ENCODE measurements at regions not wholly inside any gene's neighbourhood (a gene's known extent, or its start where the extent isn't known, plus 50 kb on each side); places are given as distances from the start of the nearest gene placed in this dataset.
A peak's percentile ranks its signal among the peaks of the same experiment; 100 is the strongest.

DNA sequence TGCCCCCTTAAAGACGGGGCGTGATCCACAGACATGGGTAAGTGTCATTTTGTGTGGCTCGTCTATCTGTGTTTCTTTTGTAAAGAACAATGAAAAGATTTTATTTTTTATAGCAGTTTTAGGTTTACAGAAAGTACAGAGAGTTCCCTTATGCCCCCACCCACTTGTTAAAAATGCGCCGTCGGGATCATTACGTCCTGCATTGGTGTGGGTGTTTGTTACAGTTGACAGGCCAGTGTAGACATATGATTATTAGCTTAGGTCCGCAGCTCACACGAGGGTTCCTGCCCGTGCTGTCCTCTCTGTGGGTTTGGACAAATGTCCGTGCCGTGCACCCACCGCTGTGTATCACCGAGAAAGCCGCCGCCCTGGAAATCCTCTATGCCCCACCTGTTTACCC, 50.5 kb downstream of the RGS12 start:
- DNase-seq (ENCODE audit: low spot score): no peak

- no peak for DNase-seq (ENCODE audit: low spot score)
Measured at GRCh38 chr4:3344104-3344503, 51.3 kb downstream of the RGS12 start.

DNA sequence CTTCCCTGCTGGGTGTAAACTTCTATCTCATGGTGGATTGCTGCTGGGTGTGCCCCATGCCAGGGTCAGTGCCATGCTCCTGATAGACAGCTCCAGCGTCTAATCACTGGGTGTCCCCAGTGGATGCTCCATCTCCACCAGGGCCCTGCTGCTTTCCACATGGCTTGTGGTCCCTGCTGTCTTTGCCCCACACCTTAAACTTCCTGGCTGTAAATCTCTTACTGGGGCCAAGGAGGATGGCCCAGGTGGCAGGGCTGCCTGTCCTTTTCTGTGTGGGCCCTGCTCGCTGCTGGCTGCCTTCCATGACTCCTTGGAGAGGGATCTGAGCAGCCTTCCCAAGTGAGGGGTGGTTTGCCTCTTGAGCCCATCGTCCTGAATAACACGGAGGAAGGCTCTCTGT, 51.8 kb downstream of the RGS12 start:
- DNase-seq (ENCODE audit: low spot score): no peak

DNA sequence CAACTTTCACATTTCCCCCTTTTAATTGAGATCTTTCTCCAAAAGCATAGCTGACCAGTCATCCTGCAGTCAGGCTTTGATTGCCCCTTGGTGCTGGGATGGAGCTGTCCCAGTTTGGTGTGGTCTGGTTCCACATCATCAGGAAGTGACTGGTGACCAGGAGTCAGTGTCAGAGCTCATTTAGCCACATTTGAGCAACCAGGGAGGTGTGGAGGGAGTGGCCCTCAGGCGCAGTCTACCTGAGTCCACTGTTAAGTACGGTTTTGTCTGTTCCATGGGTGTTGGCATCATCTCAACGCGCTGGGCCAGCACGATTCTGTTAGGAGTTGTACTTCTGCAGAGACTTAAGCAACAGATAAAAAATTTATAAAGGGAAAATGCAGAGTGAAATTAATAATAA, 52.6 kb downstream of the RGS12 start:
- DNase-seq (ENCODE audit: low spot score): no peak

GRCh38 chr4:3346146-3346545, 53.3 kb downstream of the RGS12 start:
- peak; percentile 70 for DNase-seq (ENCODE audit: low spot score)

DNA sequence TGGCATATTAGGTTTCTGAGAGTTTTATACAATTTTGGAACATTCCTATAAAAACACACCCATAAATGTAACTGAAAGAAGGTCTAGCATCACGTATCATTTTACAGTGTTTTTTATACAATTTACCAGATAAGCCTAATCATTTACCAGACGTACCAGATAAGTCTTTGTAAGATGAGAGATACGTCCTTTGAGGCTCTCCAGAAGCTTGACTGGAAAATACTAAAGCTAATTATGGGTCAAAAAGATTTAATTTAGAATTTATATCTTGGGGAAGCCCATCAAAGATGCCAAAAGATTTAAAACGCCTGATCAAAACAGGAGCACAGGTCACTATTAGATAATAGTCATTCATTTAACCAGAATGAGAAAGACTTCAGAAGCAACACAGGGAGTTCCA, 55.0 kb downstream of the RGS12 start:
- DNase-seq (ENCODE audit: low spot score): no peak

DNA sequence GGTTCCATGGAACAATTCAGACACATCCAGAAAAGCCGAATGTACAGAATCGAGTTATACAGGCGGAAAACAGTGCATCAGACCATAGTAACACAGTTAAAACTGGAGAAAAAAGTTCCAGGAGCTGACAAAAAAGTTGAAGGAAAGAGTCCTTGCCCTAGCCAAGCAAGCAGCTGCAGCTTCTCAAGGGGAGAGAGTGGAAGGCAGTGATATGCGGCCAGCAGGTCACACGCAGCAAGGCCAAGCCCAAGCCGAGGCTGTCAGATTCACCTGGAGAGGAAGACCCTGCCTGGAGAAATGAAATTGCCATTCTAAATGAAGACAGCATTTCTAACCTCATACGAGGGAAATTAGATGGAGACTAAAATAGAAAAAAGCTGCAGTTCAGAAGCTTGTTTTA, 55.8 kb downstream of the RGS12 start:
- DNase-seq (ENCODE audit: low spot score): no peak

DNA sequence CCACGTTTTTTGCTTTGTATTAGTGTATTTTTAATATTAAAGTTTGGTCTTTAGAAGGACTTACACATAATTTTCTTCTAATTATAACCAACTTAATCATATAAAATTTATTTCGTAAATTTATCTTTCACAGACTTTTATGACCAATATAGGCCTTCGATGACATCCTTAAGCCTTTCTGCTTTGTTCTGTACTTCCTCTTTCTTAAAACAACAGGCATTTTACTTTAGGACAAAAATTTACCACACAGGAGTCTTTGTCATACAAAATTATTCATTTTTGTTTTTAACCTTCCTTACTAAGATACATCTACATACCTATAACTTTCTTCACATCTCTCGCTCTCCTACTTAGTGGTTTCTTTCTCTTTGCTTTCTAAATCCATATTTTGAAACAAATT, 56.3 kb downstream of the RGS12 start:
- no peak for DNase-seq (ENCODE audit: low spot score)

DNA sequence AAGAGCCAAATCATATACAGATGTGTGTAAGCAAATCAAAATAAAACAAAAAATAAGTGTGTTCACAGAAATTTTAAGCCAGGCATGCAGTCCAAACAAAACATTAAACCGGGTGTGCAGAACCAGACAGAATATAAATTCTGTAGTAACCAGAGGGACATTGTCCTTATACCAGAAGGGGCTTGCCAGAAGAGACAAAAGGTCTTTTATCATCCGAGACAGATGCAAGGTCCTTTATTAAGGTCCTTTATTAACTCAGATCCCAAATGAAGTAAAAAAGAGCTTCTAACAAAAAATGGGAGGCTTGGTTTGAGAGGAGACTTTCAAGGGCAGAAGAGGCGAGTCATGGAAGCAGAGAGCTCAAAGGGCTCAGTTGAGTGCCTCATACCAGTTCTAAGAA, 59.2 kb downstream of the RGS12 start:
- DNase-seq (ENCODE audit: low spot score): no peak

DNA sequence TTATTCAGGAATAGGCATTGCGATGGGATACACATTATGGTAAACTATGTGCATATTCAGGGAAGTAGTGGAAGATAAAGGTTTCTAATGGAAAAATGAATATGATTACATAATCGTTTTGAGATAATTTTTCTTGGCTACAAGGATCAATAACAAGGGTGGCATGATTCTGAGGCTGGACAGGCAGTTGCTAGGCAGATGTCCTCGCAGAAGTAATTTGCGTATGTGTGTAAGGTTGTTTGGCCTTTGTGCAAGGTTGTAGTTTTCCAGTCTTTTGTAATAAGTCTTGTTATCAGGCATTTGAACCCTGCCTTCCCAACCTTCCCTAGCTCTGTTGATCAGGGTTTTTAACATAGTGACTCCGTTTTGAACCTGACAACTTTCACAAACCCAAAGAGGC, 59.7 kb downstream of the RGS12 start:
- no peak for DNase-seq (ENCODE audit: low spot score)

DNA sequence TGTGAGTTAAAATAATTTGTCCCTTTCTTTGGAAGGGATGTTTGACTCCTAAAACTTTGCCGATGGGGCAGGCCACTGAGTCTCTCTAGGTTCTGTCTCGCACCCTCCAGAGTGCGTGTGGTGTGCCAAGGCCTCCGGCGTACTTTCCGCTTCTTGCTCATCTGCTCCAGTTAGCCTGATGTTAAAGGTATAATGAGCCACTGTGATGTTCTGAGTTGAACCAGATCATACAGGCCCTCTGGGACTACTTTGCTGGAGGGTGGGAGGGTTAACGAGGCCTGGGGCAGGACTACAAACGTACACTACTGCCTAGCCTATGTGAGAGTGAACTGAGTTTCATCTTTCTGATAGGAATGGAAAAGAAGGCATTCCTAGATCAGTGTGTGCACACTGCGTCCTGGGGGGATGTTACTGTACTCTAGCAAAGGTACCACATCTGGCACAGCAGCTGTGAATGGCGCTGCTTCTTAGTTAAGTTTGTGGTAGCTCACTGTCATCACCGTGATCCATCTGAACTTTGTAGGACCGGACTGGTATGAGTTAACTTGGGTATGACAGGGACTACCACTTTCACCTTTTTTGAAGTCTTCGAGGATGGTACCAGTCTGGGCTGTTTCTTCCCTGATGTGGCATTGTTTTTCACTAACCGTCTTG, 60.2 kb downstream of the RGS12 start:
- no peak for DNase-seq (ENCODE audit: low spot score)

GRCh38 chr4:3353752-3354454, 61.1 kb downstream of the RGS12 start:
- no peak for DNase-seq (ENCODE audit: low spot score)

DNA sequence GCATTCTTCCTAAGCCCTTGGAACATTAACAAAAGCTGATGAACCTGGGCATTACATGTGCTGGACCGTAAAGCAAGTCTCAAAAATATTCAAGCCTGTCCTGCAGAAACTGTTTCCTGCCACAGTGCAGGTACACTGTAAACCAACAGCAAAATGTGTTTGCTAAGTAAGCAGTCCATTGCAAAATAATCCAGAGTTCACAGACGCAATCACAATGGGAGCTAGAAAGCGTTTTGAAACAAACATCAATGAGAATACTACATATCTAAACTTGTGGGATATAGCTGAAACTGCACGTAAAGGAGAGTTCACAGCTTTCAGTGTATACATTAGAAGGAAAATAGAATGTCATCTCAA, 61.6 kb downstream of the RGS12 start:
- DNase-seq (ENCODE audit: low spot score): no peak

- DNase-seq (ENCODE audit: low spot score): no peak
Measured at GRCh38 chr4:3355266-3355748, 62.5 kb downstream of the RGS12 start.

GRCh38 chr4:3358656-3359055, 65.8 kb downstream of the RGS12 start:
- DNase-seq (ENCODE audit: low spot score): no peak

- no peak for DNase-seq (ENCODE audit: low spot score)
Measured at GRCh38 chr4:3360777-3361176, 68.0 kb downstream of the RGS12 start.

DNA sequence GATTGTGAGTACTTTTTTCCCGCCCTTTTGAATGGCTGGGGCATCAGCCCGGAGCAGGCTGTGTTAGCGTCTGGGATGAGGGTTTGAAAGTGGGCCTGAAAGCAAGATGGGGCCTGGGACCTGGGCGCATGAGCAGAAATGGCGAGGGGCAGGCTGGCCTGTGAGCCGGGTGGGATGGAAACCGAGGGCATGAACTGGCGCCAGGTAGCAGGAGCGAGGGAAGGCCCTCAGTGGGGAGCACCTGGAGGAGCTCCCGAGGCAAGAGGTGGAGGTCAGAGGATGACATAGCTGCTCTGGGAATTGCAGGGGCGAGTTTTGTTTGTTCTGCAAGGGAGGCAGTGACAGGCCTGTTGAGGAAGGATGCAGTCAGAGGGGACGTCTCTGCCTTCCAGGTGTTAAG, 68.6 kb downstream of the RGS12 start:
- no peak for DNase-seq (ENCODE audit: low spot score)

GRCh38 chr4:3361896-3362295, 69.1 kb downstream of the RGS12 start:
- DNase-seq (ENCODE audit: low spot score): no peak

- DNase-seq (ENCODE audit: low spot score): no peak
Measured at GRCh38 chr4:3362431-3363287, 69.8 kb downstream of the RGS12 start.

GRCh38 chr4:3363411-3364141, 70.8 kb downstream of the RGS12 start:
- DNase-seq (ENCODE audit: low spot score): no peak

GRCh38 chr4:3364199-3364598, 71.4 kb downstream of the RGS12 start:
- no peak for DNase-seq (ENCODE audit: low spot score)

DNA sequence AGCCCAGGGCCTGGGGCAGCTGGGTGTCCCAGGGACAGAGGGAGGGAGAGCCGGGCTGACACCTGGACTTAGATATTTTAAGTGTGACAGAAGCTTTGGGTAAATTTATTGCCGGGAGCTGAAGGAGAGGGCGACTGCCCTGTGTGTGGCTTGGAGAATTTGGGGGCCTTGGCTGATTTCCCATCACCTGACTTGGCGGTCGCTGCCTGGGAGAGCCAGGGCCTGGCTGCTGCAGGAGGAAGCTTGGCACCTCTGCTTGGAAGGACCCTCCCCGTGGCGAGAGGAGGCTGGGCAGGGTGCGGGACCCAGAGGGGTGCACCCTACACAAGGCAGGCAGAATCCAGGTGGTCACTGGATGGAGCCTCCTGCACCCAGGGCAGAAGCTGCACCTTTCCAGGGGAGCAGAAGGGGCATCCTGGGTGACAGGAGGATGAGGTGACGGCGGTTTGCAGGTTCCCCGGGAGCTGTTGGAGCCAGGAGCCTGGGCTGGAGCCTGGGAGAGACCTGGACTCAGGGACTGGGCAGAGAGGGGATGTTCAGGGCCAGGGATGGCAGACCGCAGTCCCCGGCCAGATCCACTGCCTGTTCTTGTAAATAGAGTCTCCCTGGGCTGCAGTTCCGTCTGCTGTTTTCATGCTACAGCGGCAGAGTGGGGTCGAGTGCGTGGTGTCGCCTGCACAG, 72.0 kb downstream of the RGS12 start:
- peak; percentile 8 for DNase-seq (ENCODE audit: low spot score)
